ENCODE measurements at regions not wholly inside any gene's neighbourhood (a gene's known extent, or its start where the extent isn't known, plus 50 kb on each side); places are given as distances from the start of the nearest gene placed in this dataset.

GRCh38 chr3:176939022-176939817 is 258.1 kb downstream of the TBL1XR1 start:
- DNase-seq (ENCODE audit: low read depth in 1 of 2, low spot score in 1 of 2) = peak; percentile 54 to 60
- TF ChIP-seq SPI1 (IDR thresholded peaks at IDR 0.05; ENCODE audit: borderline replicate concordance, low read depth) = no peak
- TF ChIP-seq CTCF (IDR thresholded peaks at IDR 0.05; ENCODE audit: insufficient read depth, low read length) = peak; percentile 71
- no peak overlapping the region for H3K4me3 ChIP-seq (replicated peaks; ENCODE audit: insufficient read depth, low read length)
- peaks cover 2% of the 10 kb centered on the region for H3K27me3 ChIP-seq (ENCODE audit: insufficient read depth, poor library complexity, severe bottlenecking)
- no peak overlapping the region for H3K27ac ChIP-seq (replicated peaks)

GRCh38 chr3:176937994-176938393 is 259.3 kb downstream of the TBL1XR1 start:
- Histone ChIP-seq H3K27me3 (ENCODE audit: insufficient read depth, poor library complexity, severe bottlenecking) (peaks cover 2% of the 10 kb centered on the region), H3K27ac (replicated peaks) (no peak overlapping the region), H3K4me3 (replicated peaks; ENCODE audit: insufficient read depth, low read length) (no peak overlapping the region)
- no peak for TF ChIP-seq POLR2AphosphoS5 (IDR thresholded peaks at IDR 0.05; ENCODE audit: low read depth)
- no peak for TF ChIP-seq REST (IDR thresholded peaks at IDR 0.05; ENCODE audit: insufficient replicate concordance, low read depth)
- TF ChIP-seq SPI1 (IDR thresholded peaks at IDR 0.05; ENCODE audit: borderline replicate concordance, low read depth) = no peak
- no peak for TF ChIP-seq CTCF (IDR thresholded peaks at IDR 0.05; ENCODE audit: insufficient read depth, low read length)
- no peak for TF ChIP-seq GABPA (IDR thresholded peaks at IDR 0.05; ENCODE audit: low read depth)
- DNase-seq (ENCODE audit: low read depth in 1 of 2, low spot score in 1 of 2) = no peak

- no peak overlapping the region for H3K4me3 ChIP-seq (replicated peaks; ENCODE audit: insufficient read depth, low read length)
- H3K27me3 ChIP-seq (ENCODE audit: insufficient read depth, poor library complexity, severe bottlenecking) = peaks cover under 1% of the 10 kb centered on the region
- TF ChIP-seq REST (IDR thresholded peaks at IDR 0.05; ENCODE audit: insufficient replicate concordance, low read depth) (no peak), GABPA (IDR thresholded peaks at IDR 0.05; ENCODE audit: low read depth) (no peak), CTCF (IDR thresholded peaks at IDR 0.05; ENCODE audit: insufficient read depth, low read length) (no peak), POLR2AphosphoS5 (IDR thresholded peaks at IDR 0.05; ENCODE audit: low read depth) (no peak), SPI1 (IDR thresholded peaks at IDR 0.05; ENCODE audit: borderline replicate concordance, low read depth) (no peak)
- DNase-seq (ENCODE audit: low read depth in 1 of 2, low spot score in 1 of 2) = no peak
- no peak overlapping the region for H3K27ac ChIP-seq (replicated peaks)
Measured at GRCh38 chr3:176937541-176937940, 259.7 kb downstream of the TBL1XR1 start.
